ENCODE measurements at regions not wholly inside any gene's neighbourhood (a gene's known extent, or its start where the extent isn't known, plus 50 kb on each side); places are given as distances from the start of the nearest gene placed in this dataset.

DNA sequence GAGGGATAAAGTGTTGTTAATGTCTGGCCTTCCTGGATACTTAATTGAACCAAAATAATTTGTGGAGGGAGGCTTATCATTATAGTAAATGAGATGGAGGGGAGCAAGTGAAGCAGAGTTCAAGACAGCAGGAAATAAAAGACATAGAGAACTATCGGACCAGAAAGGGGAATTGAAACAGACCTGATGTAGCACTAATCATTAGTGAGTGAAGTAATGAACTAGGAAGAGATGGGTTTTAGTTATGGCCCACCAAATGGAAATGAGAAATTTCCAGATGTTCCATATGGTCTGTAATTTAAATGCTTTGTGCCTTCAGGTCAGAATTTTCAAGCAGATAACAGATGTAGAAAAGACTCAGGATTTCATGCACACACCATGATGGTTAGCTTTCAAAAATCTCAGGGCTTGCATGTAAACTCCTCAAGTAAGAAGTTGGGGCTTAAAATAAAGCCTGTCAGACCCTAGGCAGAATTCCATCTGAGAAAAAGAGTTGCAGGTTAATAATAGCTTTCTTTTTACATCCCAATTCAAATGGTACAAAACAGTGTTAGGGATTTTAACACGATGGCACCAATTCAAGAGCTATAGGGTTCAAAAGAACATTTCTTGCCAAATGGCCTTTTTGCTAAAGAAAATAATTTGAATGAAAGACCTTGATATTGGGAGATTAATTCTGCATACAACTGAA, 355.8 kb downstream of the FSCB start:
- DNase-seq (ENCODE audit: low spot score), result no peak

DNA sequence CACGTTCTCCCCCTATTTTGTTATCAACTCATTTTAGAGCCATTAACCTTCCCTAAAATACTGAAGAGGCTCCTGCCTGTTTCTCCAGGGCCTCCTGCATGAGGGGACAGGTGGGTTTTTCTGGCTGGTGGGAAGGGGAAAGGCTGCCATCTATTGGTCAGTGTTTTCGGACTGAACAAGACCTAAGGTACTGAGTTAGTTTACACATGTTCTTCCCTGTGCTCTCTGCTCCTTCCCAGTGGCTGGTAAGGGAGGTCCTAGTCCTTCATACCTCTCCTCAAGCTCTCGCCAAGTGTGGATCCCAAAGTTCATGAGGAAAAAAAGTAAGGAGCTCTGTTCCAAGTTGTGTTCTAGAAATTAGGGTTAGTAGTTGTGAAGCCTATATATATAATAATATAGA, 357.5 kb downstream of the FSCB start:
- DNase-seq (ENCODE audit: low spot score), result peak; percentile 62

DNA sequence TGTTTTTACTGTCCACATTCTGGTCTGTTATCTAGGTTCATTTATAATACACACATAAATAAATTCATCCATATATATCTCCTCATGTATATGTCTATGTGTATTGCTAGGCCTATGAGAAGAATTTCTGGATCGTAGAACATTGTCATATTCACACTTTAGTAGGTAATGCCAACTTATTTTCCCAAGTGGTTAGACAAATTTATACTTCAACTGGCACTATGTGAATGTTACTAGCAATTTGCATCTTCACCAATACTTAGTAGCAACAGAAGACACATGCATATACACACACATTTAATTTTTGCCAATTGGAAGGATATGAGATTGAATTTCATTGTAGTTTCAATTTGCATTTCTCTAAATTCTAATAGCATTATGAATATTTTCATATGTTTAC, 365.1 kb downstream of the FSCB start:
- DNase-seq (ENCODE audit: low spot score), result no peak

DNA sequence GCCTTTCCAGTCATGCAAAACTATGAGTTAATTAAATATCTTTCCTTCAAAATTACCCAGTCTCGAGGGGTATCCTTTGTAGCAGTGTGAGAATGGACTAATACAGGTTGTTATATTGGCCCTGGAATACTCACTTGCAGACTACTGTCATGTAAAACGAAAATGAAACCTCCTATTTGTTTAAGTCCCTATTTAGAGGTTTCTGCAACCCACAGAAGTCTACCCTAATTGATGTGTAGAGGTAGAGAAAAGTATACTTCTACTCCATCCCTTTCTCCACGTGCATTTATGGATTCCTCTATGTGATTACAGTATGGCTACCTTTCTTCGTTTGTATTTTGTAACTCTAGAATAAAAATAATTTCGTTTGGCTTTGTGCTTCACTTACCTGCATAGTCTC, 371.1 kb downstream of the FSCB start:
- DNase-seq (ENCODE audit: low spot score), result no peak

DNA sequence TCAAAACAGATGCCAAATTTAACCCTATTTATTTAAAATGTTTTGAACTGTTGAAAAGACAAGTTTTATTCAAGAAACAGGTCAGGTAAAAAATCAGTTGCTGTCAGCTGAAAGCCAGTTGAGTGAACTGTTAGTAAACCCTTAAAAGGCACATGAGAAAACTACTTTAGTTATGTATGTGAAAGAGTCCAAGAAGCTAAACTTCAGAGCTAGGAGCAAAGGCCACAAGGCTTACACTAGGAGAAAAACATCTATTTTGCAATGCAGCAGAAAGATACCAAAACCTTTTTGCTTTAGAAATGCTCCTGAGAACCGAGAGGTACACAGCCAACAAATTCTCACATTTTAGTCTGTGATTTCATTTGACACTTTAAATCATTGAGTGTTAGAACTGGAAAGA, 375.2 kb downstream of the FSCB start:
- DNase-seq (ENCODE audit: low spot score), result no peak

DNA sequence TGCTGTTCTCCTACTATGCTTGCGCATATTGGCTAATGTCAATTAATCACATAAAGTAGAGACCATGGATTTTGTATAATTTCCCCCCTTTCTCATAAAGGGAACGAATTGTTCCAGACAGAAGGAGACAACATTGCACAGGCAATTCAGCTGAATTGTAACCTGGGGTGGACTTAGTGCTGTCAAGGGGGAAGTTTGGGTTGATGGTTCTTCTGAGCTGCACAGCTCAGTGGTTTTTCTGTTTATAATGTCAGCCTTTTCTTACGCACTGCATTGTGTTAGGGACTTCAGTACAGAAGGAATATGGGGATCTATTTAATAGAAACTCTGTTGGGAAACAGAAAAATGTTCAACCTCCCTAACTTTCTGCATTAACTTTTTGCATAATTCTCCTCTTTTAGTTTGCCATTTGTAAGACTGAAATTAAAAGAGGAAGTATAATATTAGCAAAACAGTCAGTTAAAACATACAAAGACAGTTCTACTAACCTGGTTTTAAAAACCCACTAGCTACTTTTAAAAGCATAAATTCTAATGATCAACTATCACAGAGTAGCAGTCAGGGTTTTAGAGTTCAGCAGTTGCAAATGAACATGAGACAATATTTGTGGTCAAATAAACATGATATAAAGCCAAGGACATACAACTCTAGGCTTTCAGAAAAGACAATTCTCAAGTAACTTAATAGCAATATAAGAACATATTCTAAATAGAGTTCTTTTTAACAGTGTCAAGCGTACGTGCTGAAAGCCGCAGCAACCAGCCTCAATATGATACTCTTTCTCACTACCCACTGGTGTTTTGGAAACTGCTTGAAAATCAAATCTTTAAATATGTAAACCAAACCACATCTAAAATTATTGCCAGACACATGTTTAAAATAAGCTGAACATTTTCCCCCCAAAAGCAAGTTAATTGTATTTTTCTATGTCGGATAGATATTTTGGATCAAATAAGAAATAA, 393.0 kb downstream of the FSCB start:
- DNase-seq (ENCODE audit: low spot score), result no peak

DNA sequence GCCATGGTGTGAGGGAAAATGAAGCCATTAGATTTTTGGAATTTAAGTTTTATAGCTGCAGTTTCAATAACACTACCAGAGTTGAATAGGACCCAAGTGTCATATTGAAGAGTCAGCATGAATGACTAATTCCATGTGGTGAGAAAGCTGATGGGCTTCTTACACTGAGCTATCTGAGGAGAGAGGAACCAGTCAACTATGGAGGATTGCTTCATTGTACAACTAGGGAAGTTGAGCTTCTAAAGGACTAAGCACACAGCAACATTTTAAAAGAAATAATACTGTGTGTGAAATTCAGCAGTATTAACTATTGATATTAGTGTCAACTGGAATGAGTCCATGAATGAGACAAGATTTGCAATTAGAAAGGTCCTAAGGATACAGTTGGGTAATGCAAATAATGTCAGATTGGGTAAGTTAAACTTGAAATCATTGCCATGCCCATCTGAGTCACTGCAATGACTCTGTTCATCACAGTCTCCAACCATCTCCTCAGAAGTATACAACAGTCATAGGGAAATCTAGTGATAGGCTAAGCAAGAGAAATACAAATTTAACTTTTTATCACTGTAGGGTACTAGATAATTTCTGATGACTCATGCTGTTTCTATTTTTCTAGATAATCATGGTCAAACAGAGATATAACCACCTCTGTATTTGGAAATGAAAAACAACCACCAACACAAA, 394.2 kb downstream of the FSCB start:
- DNase-seq (ENCODE audit: low spot score), result no peak

DNA sequence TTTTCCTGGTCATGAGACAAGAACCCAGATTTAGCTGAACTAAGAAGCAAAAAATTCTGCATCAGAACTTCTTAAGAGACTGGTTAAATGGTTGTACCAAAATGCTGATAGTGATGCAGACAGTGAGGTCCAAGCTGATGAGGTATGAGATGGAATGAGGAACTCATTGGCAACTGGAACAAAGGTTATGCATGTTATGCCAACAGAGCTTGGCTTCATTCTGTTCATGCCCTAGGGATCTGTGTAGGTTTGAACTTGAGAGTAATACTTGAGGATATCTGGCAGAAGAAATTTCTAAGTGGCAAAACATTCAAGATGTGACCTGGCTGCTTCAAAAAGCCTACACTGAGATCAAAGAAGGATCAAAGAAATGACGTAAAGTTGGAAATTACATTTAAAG, 398.0 kb downstream of the FSCB start:
- no peak for DNase-seq (ENCODE audit: low spot score)

DNA sequence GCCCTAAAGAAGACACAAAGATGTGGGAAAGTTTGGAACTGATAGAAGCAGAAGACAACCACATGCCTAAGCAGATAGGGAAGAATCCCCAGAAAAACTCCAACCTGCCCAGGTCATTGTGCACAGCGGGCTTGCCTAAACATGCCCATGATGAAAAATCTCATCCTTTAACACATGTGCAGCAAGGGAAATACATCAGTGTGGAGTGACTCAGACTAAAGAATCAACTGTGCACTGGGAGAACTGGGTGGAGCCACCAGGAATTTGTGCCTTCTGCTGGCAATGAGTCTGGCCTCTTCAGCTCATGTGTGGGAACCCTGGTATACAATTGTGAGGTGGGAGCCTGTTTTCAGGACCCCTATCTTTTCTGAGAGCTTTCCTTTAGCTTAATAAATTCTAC, 398.5 kb downstream of the FSCB start:
- no peak for DNase-seq (ENCODE audit: low spot score)

DNA sequence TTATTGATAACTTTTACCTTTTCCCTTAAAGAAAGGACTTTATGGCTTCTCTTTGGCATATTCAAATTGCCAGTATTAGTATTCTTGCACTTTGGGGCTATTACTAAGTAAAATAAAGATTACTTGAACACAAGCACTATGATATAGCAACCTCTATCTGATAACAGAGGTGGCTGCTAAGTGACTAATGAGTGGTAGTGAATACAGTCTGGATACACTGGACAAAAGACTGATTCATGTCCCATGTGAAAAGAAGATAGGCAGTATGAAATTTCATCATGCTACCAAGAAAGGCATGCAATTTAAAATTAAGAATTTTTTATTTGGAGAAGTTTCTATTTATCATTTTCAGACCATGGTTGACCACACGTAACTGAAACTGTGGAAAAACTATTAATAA, 399.9 kb downstream of the FSCB start:
- no peak for DNase-seq (ENCODE audit: low spot score)

DNA sequence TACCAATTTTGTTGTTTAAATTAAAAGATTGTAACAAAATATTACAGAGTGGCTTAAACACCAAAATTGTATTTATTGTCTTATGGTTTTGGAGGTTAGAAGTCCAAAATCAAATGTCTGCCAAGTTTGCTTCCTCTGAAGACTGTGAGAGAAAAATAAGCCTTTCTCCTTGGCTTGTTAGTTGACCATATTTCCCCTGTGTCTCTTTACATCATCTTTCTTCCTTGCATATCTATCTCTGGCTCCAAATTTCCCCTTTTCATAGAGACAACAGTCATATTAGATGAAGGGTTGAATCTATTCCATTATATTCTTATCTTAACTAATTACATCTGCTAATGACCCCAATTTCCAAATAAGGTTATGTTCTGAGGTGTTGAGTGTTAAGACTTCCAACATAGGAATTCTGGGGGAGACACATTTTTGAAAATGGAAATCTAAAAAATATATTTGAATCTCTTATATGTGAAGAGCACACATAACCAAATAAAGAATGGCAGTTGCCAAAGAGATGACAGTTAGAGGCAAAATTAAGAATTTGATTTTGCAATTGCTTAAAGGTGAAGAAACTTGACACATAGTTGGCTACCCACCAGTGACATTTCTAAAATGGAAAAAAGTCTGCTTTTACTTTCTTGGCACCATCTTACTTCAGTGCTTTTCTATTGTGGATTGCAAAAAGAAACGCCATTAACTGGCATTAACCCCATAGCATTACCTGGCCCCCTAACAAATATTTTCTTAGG, 407.2 kb downstream of the FSCB start:
- DNase-seq (ENCODE audit: low spot score), result no peak

DNA sequence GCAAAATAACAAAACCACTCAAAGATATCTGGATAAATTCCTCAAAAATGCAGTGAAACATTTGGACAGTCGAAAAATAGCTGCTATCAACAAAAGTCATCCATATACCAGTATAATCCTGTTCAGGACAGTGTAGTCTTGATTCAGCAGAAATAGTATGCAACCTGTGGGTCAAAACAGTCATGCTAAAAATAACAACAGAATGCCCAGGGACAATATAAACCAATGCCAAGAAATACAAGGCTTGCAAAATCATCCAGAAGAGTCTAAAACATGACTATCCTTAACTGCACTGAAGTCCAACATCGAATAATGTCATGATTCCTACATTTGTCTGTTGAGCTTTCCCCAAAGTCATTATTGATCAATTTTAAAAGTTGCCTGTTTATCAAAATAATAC, 425.9 kb downstream of the FSCB start:
- no peak for DNase-seq (ENCODE audit: low spot score)

DNA sequence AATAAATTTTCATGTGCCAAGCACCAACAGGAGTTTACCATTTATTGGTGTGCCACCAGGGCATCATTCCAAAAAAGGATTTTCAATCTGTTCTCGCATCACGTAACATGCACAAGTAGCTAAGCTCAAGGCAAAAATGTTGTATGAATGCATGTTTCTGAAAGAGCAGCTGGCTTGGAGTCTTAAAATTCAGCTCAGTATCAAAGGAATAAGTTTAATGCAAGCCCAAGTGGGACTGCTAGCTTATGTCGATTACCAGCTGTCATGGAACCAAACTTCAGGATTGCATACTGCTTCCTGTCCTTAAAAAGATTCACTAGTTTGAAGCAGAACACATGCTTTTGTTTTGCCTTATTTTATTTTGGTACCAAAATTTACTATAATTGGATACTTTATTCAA, 437.0 kb downstream of the FSCB start:
- DNase-seq (ENCODE audit: low spot score), result no peak

DNA sequence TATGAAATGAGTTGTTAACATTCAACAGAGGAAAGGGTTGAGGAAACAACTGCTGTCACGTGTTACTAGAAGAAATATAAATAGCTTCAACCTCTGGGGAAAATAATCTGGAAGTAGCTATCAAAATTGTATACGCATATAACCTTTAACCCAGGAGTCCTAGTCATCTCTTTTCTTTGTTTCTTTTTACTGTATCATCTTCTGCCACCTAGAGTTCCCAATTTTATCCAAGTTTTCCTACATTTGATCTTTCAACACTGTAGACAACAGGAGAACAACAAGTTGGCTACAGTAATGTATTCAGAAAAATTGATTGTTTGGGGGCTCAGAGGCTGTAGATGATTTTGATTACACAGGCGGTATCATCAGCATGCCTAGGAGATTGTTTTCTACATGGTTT, 453.7 kb downstream of the FSCB start:
- no peak for DNase-seq (ENCODE audit: low spot score)

DNA sequence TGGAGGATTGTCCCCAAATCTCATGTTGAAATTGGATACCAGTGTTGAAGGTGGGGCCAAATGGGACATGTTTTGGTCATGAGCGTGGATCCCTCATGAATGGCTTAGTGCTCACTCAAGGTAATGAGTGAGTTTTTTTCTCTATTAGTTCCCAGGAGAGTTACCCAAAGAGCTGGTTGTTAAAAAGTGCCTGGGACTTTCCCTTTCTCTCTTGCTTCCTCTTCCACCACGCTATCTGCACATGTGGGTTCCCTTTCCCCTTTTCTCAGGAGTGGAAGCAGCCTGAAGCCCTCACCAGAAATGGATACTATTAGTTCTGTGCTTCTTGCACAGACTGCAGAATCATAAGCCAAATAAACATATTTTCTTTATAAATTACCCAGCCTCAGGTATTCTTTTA, 465.4 kb downstream of the FSCB start:
- no peak for DNase-seq (ENCODE audit: low spot score)

DNA sequence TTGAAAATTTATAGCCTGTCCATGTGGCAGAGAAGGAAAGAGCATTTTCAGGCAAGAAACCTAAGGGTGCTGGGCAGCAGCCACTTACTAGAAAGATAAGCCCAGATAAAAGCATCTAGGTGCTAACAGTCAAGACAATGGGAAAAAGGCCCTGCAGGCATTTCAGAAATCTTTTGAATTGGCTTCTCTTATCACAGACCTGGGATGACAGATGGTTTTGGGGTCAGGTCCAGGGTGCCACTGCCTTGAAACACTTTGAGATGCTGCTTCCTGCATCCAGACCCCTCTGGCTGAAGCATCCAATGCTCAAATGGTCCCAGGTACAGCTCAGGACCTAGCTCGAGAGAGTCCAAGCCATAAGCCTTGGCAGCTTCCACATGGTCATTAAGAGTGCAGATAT, 466.5 kb downstream of the FSCB start:
- no peak for DNase-seq (ENCODE audit: low spot score)

DNA sequence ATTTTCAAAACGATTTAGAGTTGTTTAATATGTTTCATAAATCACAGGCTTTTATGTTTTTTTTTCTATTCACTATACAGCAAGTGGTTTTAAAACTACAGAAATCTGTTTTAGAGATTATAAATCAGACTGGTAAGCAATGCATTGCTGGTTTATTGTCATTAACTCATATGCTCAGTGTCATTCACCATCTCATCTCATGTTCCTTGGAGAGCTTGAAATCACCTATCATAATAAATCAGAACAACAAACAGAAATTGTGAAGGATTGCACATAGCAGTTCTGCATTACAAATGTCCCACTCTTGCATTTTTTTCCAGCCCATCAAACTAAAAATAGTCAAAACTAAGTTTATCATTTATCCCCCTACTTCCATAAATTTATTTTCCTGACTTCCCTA, 470.8 kb downstream of the FSCB start:
- DNase-seq (ENCODE audit: low spot score), result no peak

DNA sequence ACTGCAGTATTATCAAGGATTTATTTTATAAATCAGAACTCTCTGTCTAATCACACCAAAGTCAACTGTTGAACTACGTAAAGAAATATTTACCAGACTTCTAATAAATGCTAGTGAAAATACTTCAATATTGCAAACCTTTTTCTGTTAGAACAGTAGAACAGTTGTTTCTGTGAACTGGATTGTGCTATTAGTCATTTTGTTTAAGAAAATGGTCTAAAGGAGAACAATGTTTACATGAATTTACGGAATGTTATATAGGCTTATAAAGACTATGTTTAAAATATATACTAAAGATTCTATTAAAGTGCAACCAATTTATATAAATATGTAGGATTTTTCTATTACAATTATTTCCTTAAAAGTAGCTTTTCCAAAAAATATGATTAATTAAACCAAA, 471.4 kb downstream of the FSCB start:
- no peak for DNase-seq (ENCODE audit: low spot score)

DNA sequence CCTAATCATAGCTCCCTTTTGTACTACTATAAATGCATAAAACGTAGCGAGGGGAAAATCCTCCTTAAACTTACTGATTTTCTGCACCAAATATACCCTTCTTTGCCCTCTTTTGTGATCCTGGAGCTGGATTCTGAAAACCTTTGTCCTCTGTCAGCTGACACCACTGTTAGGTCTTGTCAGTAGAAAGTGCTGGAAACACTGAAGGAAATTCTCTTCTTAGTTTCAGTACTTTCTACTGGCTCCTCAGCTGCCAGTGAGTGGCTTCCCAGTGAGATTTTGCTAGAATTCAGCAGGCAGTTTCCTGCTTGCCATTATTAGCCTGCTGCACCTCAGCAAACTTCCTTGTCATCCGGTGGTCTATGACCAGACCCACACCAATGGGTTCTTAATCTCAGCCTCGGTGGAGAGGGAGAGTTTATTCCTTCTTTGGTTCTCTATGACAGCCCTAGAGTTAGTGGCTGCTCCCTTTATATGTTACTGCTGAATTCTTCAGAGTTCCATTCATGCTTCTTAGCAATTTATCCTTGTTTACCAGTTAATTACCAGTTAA, 476.2 kb downstream of the FSCB start:
- no peak for DNase-seq (ENCODE audit: low spot score)

DNA sequence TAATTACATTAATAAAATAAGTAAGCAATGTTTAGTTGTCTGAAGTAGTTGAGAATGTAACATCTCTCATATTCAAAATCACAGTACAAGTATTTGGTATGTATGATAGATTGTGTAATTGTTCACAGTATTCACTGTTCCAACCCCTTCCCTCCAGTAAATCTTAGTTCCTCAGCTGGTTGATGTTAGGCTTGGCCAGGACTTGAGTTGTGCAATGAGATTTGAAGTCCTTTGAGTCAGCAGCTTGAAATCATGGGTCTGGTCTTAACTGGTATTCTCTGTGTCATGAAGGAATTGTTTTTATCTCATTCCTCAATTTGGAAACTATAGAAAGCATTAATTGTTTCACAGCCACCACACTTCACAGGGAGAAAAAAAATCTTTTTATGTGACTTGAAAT, 477.1 kb downstream of the FSCB start:
- DNase-seq (ENCODE audit: low spot score), result no peak

DNA sequence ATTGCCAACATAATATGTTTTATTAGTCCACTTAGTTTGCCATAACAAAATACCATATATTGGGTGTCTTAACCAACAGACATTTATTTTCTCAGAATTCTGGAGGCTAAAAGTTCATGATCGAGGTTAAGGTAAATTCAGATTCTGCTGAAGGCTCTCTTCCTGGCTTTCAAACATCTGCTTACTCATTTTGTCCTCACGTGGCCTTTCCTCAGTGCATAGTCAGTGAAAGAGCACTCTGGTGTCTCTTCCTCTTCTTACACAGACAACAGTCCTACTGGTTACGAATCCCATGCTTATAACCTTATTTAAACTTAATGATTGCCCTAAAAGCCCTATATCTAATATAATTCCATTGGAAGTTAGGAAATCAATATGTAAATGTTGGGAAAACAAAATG, 479.7 kb downstream of the FSCB start:
- DNase-seq (ENCODE audit: low spot score), result no peak

DNA sequence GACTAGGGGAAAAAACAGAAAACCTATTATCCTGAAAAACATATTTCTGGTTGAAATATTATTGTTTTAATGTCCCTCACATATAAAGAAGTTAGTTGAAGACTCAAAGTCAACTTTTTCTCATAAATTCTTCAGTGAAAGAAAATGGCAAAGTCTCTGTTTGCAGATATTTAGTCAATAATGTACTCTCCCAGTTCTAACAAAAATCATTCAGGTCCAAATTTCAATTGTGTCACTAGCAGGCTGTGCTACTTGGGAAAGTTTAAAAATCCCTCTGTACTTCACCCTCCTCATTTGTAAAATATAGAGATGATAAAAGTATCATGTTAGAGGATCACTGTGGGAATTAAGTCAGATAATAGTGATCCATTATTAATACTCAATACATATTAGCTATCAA, 496.5 kb downstream of the FSCB start:
- DNase-seq (ENCODE audit: low spot score), result no peak
